H9 (cell line): ENCODE measurements at regions not wholly inside any gene's neighbourhood (a gene's known extent, or its start where the extent isn't known, plus 50 kb on each side); places are given as distances from the start of the nearest gene placed in this dataset.
"Not testable (repeated sequence)": the region's sequence is repeated elsewhere in the genome, so short reads cannot be mapped to it uniquely, and the experiment has no call there.

Experiments
- DNase-seq: peaks from one replicate; pipeline ENCODE4 v3.0.0-alpha.2; 2017
- H2AFZ ChIP-seq: one replicate; pipeline ENCODE4 v1.6.1; 2013; ENCODE audit warnings: mild to moderate bottlenecking, low read length, control low read depth, moderate library complexity
- H2AK5ac ChIP-seq: 2 replicates; pipeline ENCODE4 v1.6.1; 2013; ENCODE audit warnings: low read length, control low read depth, mixed read lengths; ENCODE audit not compliant: insufficient read length
- H2BK120ac ChIP-seq: one replicate; pipeline ENCODE4 v1.6.1; 2013; ENCODE audit warnings: low read depth, mild to moderate bottlenecking, low read length, control low read depth, inconsistent platforms; ENCODE audit not compliant: poor library complexity, severe bottlenecking
- H2BK12ac ChIP-seq: 2 replicates; pipeline ENCODE4 v1.6.1; 2013; ENCODE audit warnings: low read length, control low read depth, mixed read lengths, low read depth; ENCODE audit not compliant: insufficient read length
- H2BK15ac ChIP-seq: 2 replicates; pipeline ENCODE4 v1.6.1; 2013; ENCODE audit warnings: low read depth, low read length, control low read depth
- H2BK20ac ChIP-seq: one replicate; pipeline ENCODE4 v1.6.1; 2013; ENCODE audit warnings: low read depth, mild to moderate bottlenecking, low read length, control low read depth, inconsistent platforms; ENCODE audit not compliant: poor library complexity, severe bottlenecking
- H2BK5ac ChIP-seq: 2 replicates; pipeline ENCODE4 v1.6.1; 2013; ENCODE audit warnings: low read length, control low read depth, mixed read lengths; ENCODE audit not compliant: insufficient read length
- H3K14ac ChIP-seq: 2 replicates; pipeline ENCODE4 v1.6.1; 2013; ENCODE audit warnings: low read length, control low read depth; ENCODE audit not compliant: insufficient read depth
- H3K18ac ChIP-seq: 2 replicates; pipeline ENCODE4 v1.6.1; 2013; ENCODE audit warnings: low read depth, mild to moderate bottlenecking, mixed read lengths, low read length, control low read depth; ENCODE audit not compliant: insufficient read length
- H3K23ac ChIP-seq: 2 replicates; pipeline ENCODE4 v1.6.1; 2013; ENCODE audit warnings: low read length, control low read depth, mixed read lengths, low read depth; ENCODE audit not compliant: insufficient read length
- H3K23me2 ChIP-seq: 2 replicates; pipeline ENCODE4 v1.6.1; 2013; ENCODE audit warnings: low read depth, mild to moderate bottlenecking, mixed read lengths, low read length, control low read depth; ENCODE audit not compliant: insufficient read length, poor library complexity, severe bottlenecking
- H3K27ac ChIP-seq: 2 replicates; pipeline ENCODE4 v1.5.1; 2013; ENCODE audit warnings: low read length, control low read depth, mixed read lengths, low read depth; ENCODE audit not compliant: insufficient read length
- H3K27me3 ChIP-seq: 2 replicates; pipeline ENCODE4 v1.6.1; 2013; ENCODE audit warnings: low read length, control low read depth, inconsistent platforms; ENCODE audit not compliant: insufficient read depth
- H3K4ac ChIP-seq: 2 replicates; pipeline ENCODE4 v1.6.1; 2013; ENCODE audit warnings: low read depth, mild to moderate bottlenecking, control low read depth, inconsistent platforms, low read length, moderate library complexity
- H3K4me1 ChIP-seq: 2 replicates; pipeline ENCODE4 v1.6.1; 2013; ENCODE audit warnings: low read length, control low read depth, inconsistent platforms; ENCODE audit not compliant: insufficient read depth
- H3K4me2 ChIP-seq: 2 replicates; pipeline ENCODE4 v1.6.1; 2013; ENCODE audit warnings: low read length, control low read depth, mixed read lengths; ENCODE audit not compliant: insufficient read length, insufficient read depth
- H3K56ac ChIP-seq: 2 replicates; pipeline ENCODE4 v1.6.1; 2013; ENCODE audit warnings: low read depth, mild to moderate bottlenecking, mixed read lengths, low read length, control low read depth; ENCODE audit not compliant: insufficient read length
- H3K79me1 ChIP-seq: 2 replicates; pipeline ENCODE4 v1.6.1; 2013; ENCODE audit warnings: low read depth, mild to moderate bottlenecking, moderate library complexity, low read length, control low read depth, inconsistent platforms; ENCODE audit not compliant: insufficient read depth, poor library complexity, severe bottlenecking
- H3K79me2 ChIP-seq: 2 replicates; pipeline ENCODE4 v1.6.1; 2013; ENCODE audit warnings: low read length, control low read depth, inconsistent platforms; ENCODE audit not compliant: insufficient read depth
- H3K9ac ChIP-seq: 2 replicates; pipeline ENCODE4 v1.6.1; 2013; ENCODE audit warnings: low read length, control low read depth, mixed read lengths; ENCODE audit not compliant: insufficient read length; ENCODE audit errors: extremely low read depth
- H3K9me3 ChIP-seq: one replicate; pipeline ENCODE4 v1.6.1; 2013; ENCODE audit warnings: low read depth, low read length, inconsistent platforms; ENCODE audit not compliant: control insufficient read depth
- H3T11ph ChIP-seq: one replicate; pipeline ENCODE4 v1.6.1; 2013; ENCODE audit warnings: mild to moderate bottlenecking, low read length, control low read depth, inconsistent platforms
- H4K20me1 ChIP-seq: one replicate; pipeline ENCODE4 v1.6.1; 2013; ENCODE audit not compliant: control insufficient read depth, insufficient read length, insufficient read depth
- H4K5ac ChIP-seq: 2 replicates; pipeline ENCODE4 v1.6.1; 2013; ENCODE audit warnings: low read depth, mild to moderate bottlenecking, mixed read lengths, low read length, control low read depth; ENCODE audit not compliant: insufficient read length
- H4K8ac ChIP-seq: replicated peaks from 2 replicates; pipeline ENCODE4 v1.6.1; 2013; ENCODE audit warnings: low read length, control low read depth, mixed read lengths, low read depth; ENCODE audit not compliant: insufficient read length
- H4K91ac ChIP-seq: 2 replicates; pipeline ENCODE4 v1.6.1; 2013; ENCODE audit warnings: low read depth, mild to moderate bottlenecking, moderate library complexity, mixed read lengths, low read length, control low read depth; ENCODE audit not compliant: insufficient read length
- H3K27ac Mint-ChIP-seq, 3 experiments: 2 replicates in 2 of 3; 3 replicates in 1 of 3; pipeline ENCODE4 v1.8.0; 2020 to 2021; ENCODE audit warnings: mixed read lengths in 3 of 3, mild to moderate bottlenecking in 1 of 3, moderate library complexity in 1 of 3
- H3K27me3 Mint-ChIP-seq: 2 replicates; pipeline ENCODE4 v1.8.0; 2021; ENCODE audit warnings: low read depth, mild to moderate bottlenecking, moderate library complexity, mixed read lengths
- H3K36me3 Mint-ChIP-seq, 3 experiments: 2 replicates in 2 of 3; 3 replicates in 1 of 3; pipeline ENCODE4 v1.8.0; 2020 to 2021; ENCODE audit warnings: low read depth in 3 of 3, mixed read lengths in 3 of 3; ENCODE audit not compliant: insufficient read depth in 1 of 3
- H3K4me1 Mint-ChIP-seq, 2 experiments: 2 replicates each; pipeline ENCODE4 v1.8.0; 2020; ENCODE audit warnings: mixed read lengths in 2 of 2
- H3K4me3 Mint-ChIP-seq, 2 experiments: 2 replicates in 1 of 2; 3 replicates in 1 of 2; pipeline ENCODE4 v1.8.0; 2020 to 2021; ENCODE audit warnings: mild to moderate bottlenecking in 2 of 2, mixed read lengths in 2 of 2, moderate library complexity in 1 of 2
- H3K9me3 Mint-ChIP-seq, 2 experiments: 2 replicates in 1 of 2; 3 replicates in 1 of 2; pipeline ENCODE4 v1.8.0; 2020; ENCODE audit warnings: mild to moderate bottlenecking in 2 of 2, mixed read lengths in 2 of 2, moderate library complexity in 1 of 2
- WGBS: extraction: QIAGEN DNeasy Blood & Tissue Kit; methylation state at CpG from one replicate; pipeline ENCODE4 v1.1.7; 2013; ENCODE audit warnings: missing lambda C conversion rate, low lambda C conversion rate, mixed read lengths; ENCODE audit not compliant: insufficient read length; ENCODE audit errors: extremely low coverage; 5-methylcytosine and 5-hydroxymethylcytosine counted together

GRCh38 chr3:195982754-195983153 is 74.4 kb upstream of the TNK2 start:
- not testable (repeated sequence) for H2BK5ac ChIP-seq, H2BK15ac ChIP-seq, H2AFZ ChIP-seq, H3K4me1 ChIP-seq, H3K9ac ChIP-seq, H3K23ac ChIP-seq, H3K4me3 Mint-ChIP-seq, H2BK12ac ChIP-seq, H4K91ac ChIP-seq, H3K23me2 ChIP-seq, H3K9me3 Mint-ChIP-seq, H3K79me2 ChIP-seq, H3K56ac ChIP-seq, DNase-seq, H4K5ac ChIP-seq, H3K14ac ChIP-seq, H4K8ac ChIP-seq, H3K9me3 ChIP-seq, H3K4me2 ChIP-seq, H3K27me3 ChIP-seq, H2BK20ac ChIP-seq, H2BK120ac ChIP-seq, H3K27ac ChIP-seq, H2AK5ac ChIP-seq, H3K27me3 Mint-ChIP-seq, H3K4me1 Mint-ChIP-seq, H4K20me1 ChIP-seq, H3K18ac ChIP-seq, H3K79me1 ChIP-seq, H3K27ac Mint-ChIP-seq, H3T11ph ChIP-seq, H3K4ac ChIP-seq
- H3K36me3 Mint-ChIP-seq, result peaks cover 10 to 26% (median 23%) of the 10 kb centered on the region in 3 experiments; a peak in 6 of 7 replicates
- no CpG with 5 or more reads among the region's 17 CpGs for WGBS

GRCh38 chr3:195981778-195982177 is 73.4 kb upstream of the TNK2 start:
- not testable (repeated sequence) for H2BK20ac ChIP-seq, H2AFZ ChIP-seq, H3K18ac ChIP-seq, H2AK5ac ChIP-seq, H4K91ac ChIP-seq, H2BK15ac ChIP-seq, H3K23ac ChIP-seq, H3K56ac ChIP-seq, H3K4me2 ChIP-seq, H4K8ac ChIP-seq, H4K20me1 ChIP-seq, H3K27me3 ChIP-seq, H3K27ac ChIP-seq, H3K9ac ChIP-seq, H3K9me3 Mint-ChIP-seq, H3K27ac Mint-ChIP-seq, H3K27me3 Mint-ChIP-seq, H3K4me3 Mint-ChIP-seq, H3K9me3 ChIP-seq, H3K4ac ChIP-seq, H3K23me2 ChIP-seq, H3K79me1 ChIP-seq, H2BK12ac ChIP-seq, H2BK120ac ChIP-seq, H3K4me1 Mint-ChIP-seq, H3K79me2 ChIP-seq, H4K5ac ChIP-seq, H3T11ph ChIP-seq, H3K4me1 ChIP-seq, H3K14ac ChIP-seq, H2BK5ac ChIP-seq, DNase-seq
- WGBS, result no CpG with 5 or more reads among the region's 7 CpGs
- peaks cover 10 to 26% (median 23%) of the 10 kb centered on the region in 3 experiments; a peak in 6 of 7 replicates for H3K36me3 Mint-ChIP-seq
